ENCODE measurements at regions not wholly inside any gene's neighbourhood (a gene's known extent, or its start where the extent isn't known, plus 50 kb on each side); places are given as distances from the start of the nearest gene placed in this dataset.

DNA sequence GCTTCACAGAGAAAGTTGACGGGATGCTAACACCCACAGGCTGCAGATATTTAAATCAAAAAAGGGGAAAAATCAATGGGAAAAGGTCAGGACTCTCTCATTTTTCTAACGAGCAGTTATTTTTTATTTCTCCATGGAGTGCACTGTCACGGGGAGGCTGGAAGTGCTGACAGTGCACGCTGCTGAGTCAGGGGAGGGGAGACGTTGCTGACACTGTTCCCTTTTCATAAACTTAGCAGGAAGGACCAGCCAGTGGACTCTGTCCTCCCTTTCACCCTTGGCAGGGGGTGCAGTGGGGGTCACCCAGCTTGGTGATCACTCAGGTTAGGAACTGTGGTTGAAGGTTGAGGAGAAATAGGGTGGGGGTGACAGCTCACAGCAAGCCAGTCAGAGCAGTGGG, 65.6 kb upstream of the FUT8 start:
- no peak for DNase-seq (ENCODE audit: low spot score)
- no peak for FAIRE-seq
- ATAC-seq, result peak; percentile 60; the same call in 2 of the 3 replicates
- peaks cover 10% of the 10 kb centered on the region for H3K4me1 ChIP-seq (ENCODE audit: insufficient read depth, low read length)
- no peak overlapping the region for H3K9ac ChIP-seq (ENCODE audit: insufficient read depth, low read depth, low read length)
- in situ Hi-C loops (cut with HindIII; ENCODE audit: extremely low pct_ligation_motif_present, low pct_unique_long_range_greater_than_20kb), result no loop called here
- no peak overlapping the region for H3K27ac ChIP-seq (ENCODE audit: extremely low read length, insufficient read depth, low read length)
- no peaks in the 10 kb centered on the region for H3K36me3 ChIP-seq (replicated peaks in 1 of 2; ENCODE audit: control insufficient read depth in 1 of 2, insufficient read depth in 2 of 2, low read length in 2 of 2)
- ChIA-PET CTCF (ENCODE audit: low intra/inter-chr PET ratio, low total read pairs) (no interaction called here), POLR2A (no interaction called here)
- no peak overlapping the region for H3K4me3 ChIP-seq (replicated peaks in 1 of 3; ENCODE audit: insufficient read depth in 1 of 3, low read depth in 2 of 3, low read length in 3 of 3)
- H3K9me3 ChIP-seq (ENCODE audit: low read length), result no peaks in the 10 kb centered on the region
- peak overlapping the region; percentile 32 for H3K4me2 ChIP-seq (ENCODE audit: low read depth, low read length)
- 3% methylated on average over 5 of the region's 5 CpGs for WGBS (ENCODE audit: low lambda C conversion rate)
- intact Hi-C loops (cut with micrococcal nuclease; ENCODE audit: unreplicated experiment), result no loop called here
- no peak overlapping the region for H2AFZ ChIP-seq (ENCODE audit: low read length)
- no peak for TF ChIP-seq ZNF468 (CRISPR knock-in tag; IDR thresholded peaks at IDR 0.05)
- peak; percentile 85 to 86 for TF ChIP-seq MAFK (conservative IDR thresholded peaks at IDR 0.05 in 1 of 2, IDR thresholded peaks at IDR 0.05 in 1 of 2; ENCODE audit: low read length in 2 of 2)
- no peak for TF ChIP-seq ZNF10 (CRISPR knock-in tag; IDR thresholded peaks at IDR 0.05; ENCODE audit: borderline replicate concordance, low read depth)
- no peak for TF ChIP-seq ZNF737 (CRISPR knock-in tag; IDR thresholded peaks at IDR 0.05; ENCODE audit: borderline replicate concordance)
- no peak for TF ChIP-seq TEAD2 (CRISPR knock-in tag; IDR thresholded peaks at IDR 0.05)
- peak; percentile 79 for TF ChIP-seq MAFF (IDR thresholded peaks at IDR 0.05; ENCODE audit: low read depth, low read length)
- TF ChIP-seq ZNF629 (CRISPR knock-in tag; conservative IDR thresholded peaks at IDR 0.05), result 0 out of 2 replicates have a peak, but pooled peaks have one; percentile 18
- no peaks in the 10 kb centered on the region for H3K79me2 ChIP-seq (ENCODE audit: insufficient read depth, low read length)
- BruUV-seq (replicated peaks), result no TSS peak
- no peaks in the 10 kb centered on the region for H3K27me3 ChIP-seq (ENCODE audit: control insufficient read depth in 1 of 2, insufficient read depth in 2 of 2, low read length in 2 of 2)
- no peaks in the 10 kb centered on the region for H4K20me1 ChIP-seq (ENCODE audit: insufficient read depth, low read length)

DNA sequence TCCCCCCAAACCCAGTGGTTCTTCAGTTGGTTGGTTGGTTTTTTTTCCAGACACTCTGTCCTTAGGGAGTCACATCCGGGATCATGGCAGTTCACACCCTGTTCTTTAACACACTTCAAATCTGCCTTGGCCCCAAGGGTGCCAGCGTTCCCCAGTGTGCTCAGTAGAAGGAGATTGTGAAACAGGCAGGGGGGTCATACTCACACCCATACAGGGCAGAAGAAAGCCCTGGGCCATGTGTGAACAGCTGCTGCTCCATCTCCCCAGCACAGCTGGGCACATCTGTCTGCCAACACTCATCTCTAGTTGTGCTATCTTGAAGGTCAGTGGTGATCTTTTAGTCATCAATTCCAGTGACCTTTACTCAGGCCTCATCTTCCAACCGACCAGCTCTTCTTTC, 64.4 kb upstream of the FUT8 start:
- no peak for DNase-seq (ENCODE audit: low spot score)
- no peak for FAIRE-seq
- H4K20me1 ChIP-seq (ENCODE audit: insufficient read depth, low read length), result no peaks in the 10 kb centered on the region
- BruUV-seq (replicated peaks), result no TSS peak
- H2AFZ ChIP-seq (ENCODE audit: low read length), result no peak overlapping the region
- no peak overlapping the region for H3K4me2 ChIP-seq (ENCODE audit: low read depth, low read length)
- TF ChIP-seq, protein P1, sequence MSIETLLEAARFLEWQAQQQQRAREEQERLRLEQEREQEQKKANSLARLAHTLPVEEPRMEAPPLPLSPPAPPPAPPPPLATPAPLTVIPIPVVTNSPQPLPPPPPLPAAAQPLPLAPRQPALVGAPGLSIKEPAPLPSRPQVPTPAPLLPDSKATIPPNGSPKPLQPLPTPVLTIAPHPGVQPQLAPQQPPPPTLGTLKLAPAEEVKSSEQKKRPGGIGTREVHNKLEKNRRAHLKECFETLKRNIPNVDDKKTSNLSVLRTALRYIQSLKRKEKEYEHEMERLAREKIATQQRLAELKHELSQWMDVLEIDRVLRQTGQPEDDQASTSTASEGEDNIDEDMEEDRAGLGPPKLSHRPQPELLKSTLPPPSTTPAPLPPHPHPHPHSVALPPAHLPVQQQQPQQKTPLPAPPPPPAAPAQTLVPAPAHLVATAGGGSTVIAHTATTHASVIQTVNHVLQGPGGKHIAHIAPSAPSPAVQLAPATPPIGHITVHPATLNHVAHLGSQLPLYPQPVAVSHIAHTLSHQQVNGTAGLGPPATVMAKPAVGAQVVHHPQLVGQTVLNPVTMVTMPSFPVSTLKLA (IDR thresholded peaks at IDR 0.05), result no peak
- TF ChIP-seq TCF7 (IDR thresholded peaks at IDR 0.05; ENCODE audit: low read depth), result no peak
- no peak overlapping the region for H3K4me3 ChIP-seq (replicated peaks in 1 of 3; ENCODE audit: insufficient read depth in 1 of 3, low read depth in 2 of 3, low read length in 3 of 3)
- no peaks in the 10 kb centered on the region for H3K9me3 ChIP-seq (ENCODE audit: low read length)
- no peak for ATAC-seq
- no peak overlapping the region for H3K27ac ChIP-seq (ENCODE audit: extremely low read length, insufficient read depth, low read length)
- no peaks in the 10 kb centered on the region for H3K79me2 ChIP-seq (ENCODE audit: insufficient read depth, low read length)
- H3K9ac ChIP-seq (ENCODE audit: insufficient read depth, low read depth, low read length), result no peak overlapping the region
- H3K27me3 ChIP-seq (ENCODE audit: control insufficient read depth in 1 of 2, insufficient read depth in 2 of 2, low read length in 2 of 2), result no peaks in the 10 kb centered on the region
- CTCF ChIA-PET (ENCODE audit: low intra/inter-chr PET ratio, low total read pairs), result no interaction called here
- H3K36me3 ChIP-seq (replicated peaks in 1 of 2; ENCODE audit: control insufficient read depth in 1 of 2, insufficient read depth in 2 of 2, low read length in 2 of 2), result no peaks in the 10 kb centered on the region
- in situ Hi-C loops (cut with HindIII; ENCODE audit: extremely low pct_ligation_motif_present, low pct_unique_long_range_greater_than_20kb), result no loop called here
- H3K4me1 ChIP-seq (ENCODE audit: insufficient read depth, low read length), result peaks cover 10% of the 10 kb centered on the region
- intact Hi-C loops (cut with micrococcal nuclease; ENCODE audit: unreplicated experiment), result no loop called here
- WGBS (ENCODE audit: low lambda C conversion rate), result 42% methylated on average over 3 of the region's 3 CpGs
- POLR2A ChIA-PET, result no interaction called here
